Endothelial cell of umbilical vein (primary cell): ENCODE measurements at regions not wholly inside any gene's neighbourhood (a gene's known extent, or its start where the extent isn't known, plus 50 kb on each side); places are given as distances from the start of the nearest gene placed in this dataset.

ENCODE experiments used
- BruUV-seq: library from RNA; stranded (reverse); fragments of 400-500 nt; replicated peaks from 2 replicates; lab custom pipeline; 2021; lab: Mats Ljungman, UMichigan
- CTCF ChIA-PET: fragments of 300-600, 350-600 bp; sonication (Branson Sonifier 250); formaldehyde crosslinking; loops from one replicate; lab custom pipeline; 2021; ENCODE audit warnings: antibody characterized with exemption, inconsistent platforms; lab: Charles Lee
- POLR2A ChIA-PET: fragments of 300-600, 350-600 bp; sonication (Branson Sonifier 250); formaldehyde crosslinking; loops from one replicate; lab custom pipeline; 2021; ENCODE audit warnings: antibody characterized with exemption, inconsistent platforms; lab: Charles Lee
- DNase-seq: peaks from one replicate; pipeline ENCODE4 v3.0.0-alpha.2; 2011; ENCODE audit warnings: low read depth, low spot score
- FAIRE-seq: peaks from 2 replicates; lab custom pipeline; 2011; peaks lifted over from hg19 to GRCh38; lab: Jason Lieb, UNC
- H2AFZ ChIP-seq: 2 replicates; pipeline ENCODE4 v1.6.0; 2012; ENCODE audit warnings: low read depth, low read length, control low read depth, inconsistent platforms
- H3K27ac ChIP-seq: 2 replicates; pipeline ENCODE4 v1.5.1; 2011; ENCODE audit warnings: low read depth, mild to moderate bottlenecking, control low read depth, low read length, moderate library complexity; ENCODE audit not compliant: insufficient read depth
- H3K27me3 ChIP-seq, 2 experiments: 2 replicates each; pipeline versions ENCODE4 v1.6.0 to v1.6.1; 2011; ENCODE audit warnings: low read length in 2 of 2, mixed read lengths in 1 of 2; ENCODE audit not compliant: control insufficient read depth in 2 of 2, insufficient read depth in 2 of 2
- H3K36me3 ChIP-seq, 2 experiments: 2 replicates in 1 of 2; 3 replicates in 1 of 2; pipeline ENCODE4 v1.5.1; 2011; ENCODE audit warnings: low read length in 2 of 2, mild to moderate bottlenecking in 1 of 2, moderate library complexity in 1 of 2; ENCODE audit not compliant: control insufficient read depth in 2 of 2, insufficient read depth in 2 of 2; ENCODE audit errors: extremely low read depth in 1 of 2
- H3K4me1 ChIP-seq: 3 replicates; pipeline ENCODE4 v1.5.1; 2011; ENCODE audit warnings: mild to moderate bottlenecking, low read length; ENCODE audit not compliant: control insufficient read depth, insufficient read depth; ENCODE audit errors: extremely low read depth
- H3K4me2 ChIP-seq: 2 replicates; pipeline ENCODE4 v1.6.1; 2011; ENCODE audit warnings: low read length, control low read depth, mixed read lengths; ENCODE audit not compliant: insufficient read depth
- H3K4me3 ChIP-seq, 3 experiments: fragments of 200-600 bp in 1 of 3; sonication (generic), shearing (Covaris generic) in 1 of 3; replicated peaks in 1 of 3; 2 replicates each; pipeline ENCODE4 v1.5.1; 2011 to 2016; ENCODE audit warnings: control low read depth in 3 of 3, low read length in 3 of 3, mild to moderate bottlenecking in 2 of 3, inconsistent platforms in 1 of 3, low read depth in 1 of 3, moderate library complexity in 1 of 3; ENCODE audit not compliant: insufficient read depth in 1 of 3
- H3K79me2 ChIP-seq: 2 replicates; pipeline ENCODE4 v1.6.0; 2012; ENCODE audit warnings: low read length, inconsistent platforms; ENCODE audit not compliant: control insufficient read depth, insufficient read depth
- H3K9ac ChIP-seq: replicated peaks from 2 replicates; pipeline ENCODE3; 2011; ENCODE audit warnings: low read length, control low read depth; ENCODE audit not compliant: insufficient read depth; ENCODE audit errors: extremely low read depth
- H3K9me1 ChIP-seq: replicated peaks from 3 replicates; pipeline ENCODE4 v1.6.0; 2011; ENCODE audit warnings: mild to moderate bottlenecking, low read length; ENCODE audit not compliant: control insufficient read depth, insufficient read depth; ENCODE audit errors: extremely low read depth
- H3K9me3 ChIP-seq: replicated peaks from 2 replicates; pipeline ENCODE4 v1.5.1; 2012; ENCODE audit warnings: low read length, inconsistent platforms; ENCODE audit not compliant: control insufficient read depth, insufficient read depth
- H4K20me1 ChIP-seq: replicated peaks from 2 replicates; pipeline ENCODE3; 2011; ENCODE audit warnings: mild to moderate bottlenecking, low read length; ENCODE audit not compliant: control insufficient read depth, insufficient read depth; ENCODE audit errors: extremely low read depth
- CTCF ChIP-seq, 2 donors: IDR thresholded peaks; 1 replicate in 1 of 2; 2 replicates in 1 of 2; pipeline ENCODE4 v1.5.1; 2011; ENCODE audit warnings: low read length in 2 of 2, mild to moderate bottlenecking in 2 of 2, moderate library complexity in 2 of 2, control low read depth in 1 of 2, inconsistent platforms in 1 of 2, low read depth in 1 of 2; ENCODE audit not compliant: insufficient read depth in 1 of 2; ENCODE audit errors: extremely low read depth in 1 of 2
- EZH2 ChIP-seq: IDR thresholded peaks from 2 replicates; pipeline ENCODE4 v1.6.1; 2012; ENCODE audit warnings: borderline replicate concordance, low read depth, mild to moderate bottlenecking, moderate library complexity, low read length, inconsistent platforms; ENCODE audit not compliant: severe bottlenecking
- FOS ChIP-seq: IDR thresholded peaks from 2 replicates; pipeline ENCODE4 v1.6.1; 2011; ENCODE audit warnings: mild to moderate bottlenecking, low read length, moderate library complexity, borderline replicate concordance; ENCODE audit not compliant: insufficient read depth
- GATA2 ChIP-seq: IDR thresholded peaks from 2 replicates; pipeline ENCODE4 v1.7.0; 2011; ENCODE audit warnings: low read depth, mild to moderate bottlenecking, moderate library complexity, mixed read lengths, low read length; ENCODE audit not compliant: insufficient read length, insufficient read depth
- JUN ChIP-seq: IDR thresholded peaks from 2 replicates; pipeline ENCODE4 v1.6.1; 2011; ENCODE audit warnings: borderline replicate concordance, low read depth; ENCODE audit not compliant: insufficient read length, insufficient read depth
- MAX ChIP-seq: IDR thresholded peaks from 2 replicates; pipeline ENCODE4 v1.6.1; 2011; ENCODE audit not compliant: insufficient read depth, insufficient read length
- POLR2A ChIP-seq: IDR thresholded peaks from 2 replicates; pipeline ENCODE4 v1.6.1; 2012; ENCODE audit warnings: low read depth, mild to moderate bottlenecking, control low read depth, low read length
- POLR2AphosphoS5 ChIP-seq: IDR thresholded peaks from 2 replicates; pipeline ENCODE4 v1.6.1; 2012; ENCODE audit warnings: low read depth, mild to moderate bottlenecking, control low read depth, low read length, moderate library complexity; ENCODE audit not compliant: insufficient read depth
- dilution Hi-C: fragments of 300-500 bp; cut with MboI; formaldehyde crosslinking; loops from one replicate; pipeline ENCODE4 v1.15.0; 2019; ENCODE audit warnings: low sequenced_read_pairs; ENCODE audit not compliant: extremely low pct_ligation_motif_present
- intact Hi-C: fragments of 100-400 bp; cut with micrococcal nuclease; formaldehyde crosslinking; loops from one replicate; pipeline ENCODE4 v1.10.0; 2022

- no TSS peak for BruUV-seq
- H2AFZ ChIP-seq = no peak overlapping the region
- H3K79me2 ChIP-seq = no peaks in the 10 kb centered on the region
- H3K9me1 ChIP-seq = no peaks in the 10 kb centered on the region
- no peaks in the 10 kb centered on the region for H3K27me3 ChIP-seq
- FAIRE-seq = no peak
- POLR2A ChIA-PET = no interaction called here
- H3K9ac ChIP-seq = no peak overlapping the region
- H3K4me1 ChIP-seq = peaks cover 21% of the 10 kb centered on the region
- no peaks in the 10 kb centered on the region for H4K20me1 ChIP-seq
- no peak for DNase-seq
- no peaks in the 10 kb centered on the region for H3K9me3 ChIP-seq
- TF ChIP-seq JUN (no peak), POLR2AphosphoS5 (no peak), POLR2A (no peak), FOS (no peak), EZH2 (no peak), GATA2 (no peak), CTCF (IDR thresholded peaks at IDR 0.05; ENCODE audit: extremely low read depth in 1 of 2, insufficient read depth in 1 of 2, low read depth in 1 of 2, low read length in 2 of 2) (no peak), MAX (no peak)
- H3K4me2 ChIP-seq = no peak overlapping the region
- no peak overlapping the region for H3K4me3 ChIP-seq
- no peaks in the 10 kb centered on the region for H3K36me3 ChIP-seq
- H3K27ac ChIP-seq = no peak overlapping the region
- CTCF ChIA-PET = no interaction called here
- intact Hi-C loops (no loop called here), dilution Hi-C loops (no loop called here)
Measured at GRCh38 chr20:47872341-47872740, 87.1 kb upstream of the SULF2 start.
